WTC11 (cell line): ENCODE measurements at regions not wholly inside any gene's neighbourhood (a gene's known extent, or its start where the extent isn't known, plus 50 kb on each side); places are given as distances from the start of the nearest gene placed in this dataset.
"Not testable (repeated sequence)": the region's sequence is repeated elsewhere in the genome, so short reads cannot be mapped to it uniquely, and the experiment has no call there.

Source experiments
- ARID4B ChIP-seq: sonication (generic); formaldehyde crosslinking; IDR thresholded peaks from 2 replicates; pipeline ENCODE4 v1.8.0; 2023; ENCODE audit warnings: missing genetic modification reagents, mild to moderate bottlenecking, borderline replicate concordance
- CTCF ChIP-seq: fragments of 200-600 bp; IDR thresholded peaks from 2 replicates; pipeline ENCODE4 v1.8.0; 2022; ENCODE audit warnings: antibody characterized with exemption
- E2F1 ChIP-seq: sonication (generic); formaldehyde crosslinking; IDR thresholded peaks from 2 replicates; pipeline ENCODE4 v1.8.0; 2022; ENCODE audit warnings: mild to moderate bottlenecking, missing genetic modification reagents
- KAT7 ChIP-seq: sonication (generic); formaldehyde crosslinking; IDR thresholded peaks from 2 replicates; pipeline ENCODE4 v1.8.1; 2023; ENCODE audit warnings: missing genetic modification reagents, mild to moderate bottlenecking, borderline replicate concordance
- MAX ChIP-seq: sonication (generic); formaldehyde crosslinking; IDR thresholded peaks from 2 replicates; pipeline ENCODE4 v1.8.0; 2022; ENCODE audit warnings: mild to moderate bottlenecking, missing genetic modification reagents
- NFATC4 ChIP-seq: fragments of 250-450 bp; sonication (Bioruptor Pico); IDR thresholded peaks from 2 replicates; pipeline ENCODE4 v1.9.0; 2021; ENCODE audit warnings: mild to moderate bottlenecking
- SP1 ChIP-seq: sonication (generic); formaldehyde crosslinking; conservative IDR thresholded peaks from 2 replicates; pipeline ENCODE4 v1.8.1; 2022; ENCODE audit warnings: missing genetic modification reagents
- USF2 ChIP-seq: sonication (generic); formaldehyde crosslinking; IDR thresholded peaks from 2 replicates; pipeline ENCODE4 v1.8.1; 2023; ENCODE audit warnings: mild to moderate bottlenecking, missing genetic modification reagents, moderate library complexity
- ZNF219 ChIP-seq: sonication (generic); formaldehyde crosslinking; IDR thresholded peaks from 2 replicates; pipeline ENCODE4 v1.8.0; 2023; ENCODE audit warnings: missing genetic modification reagents, mild to moderate bottlenecking, borderline replicate concordance
- ZNF317 ChIP-seq: sonication (generic); formaldehyde crosslinking; IDR thresholded peaks from 2 replicates; pipeline ENCODE4 v1.8.1; 2023; ENCODE audit warnings: low read depth, mild to moderate bottlenecking, moderate library complexity, missing genetic modification reagents, borderline replicate concordance
- ZSCAN18 ChIP-seq: fragments of 250-450 bp; sonication (Bioruptor Pico); IDR thresholded peaks from 2 replicates; pipeline ENCODE4 v2.1.2; 2022; ENCODE audit warnings: mild to moderate bottlenecking, moderate library complexity

GRCh38 chr1:223915476-223915875 lies 69.7 kb upstream of the TP53BP2 start:
- TF ChIP-seq USF2 (CRISPR knock-in tag); CTCF; ZNF219 (CRISPR knock-in tag); E2F1 (CRISPR knock-in tag); SP1 (CRISPR knock-in tag); NFATC4 (CRISPR knock-in tag); ARID4B (CRISPR knock-in tag); MAX (CRISPR knock-in tag); ZNF317 (CRISPR knock-in tag); KAT7 (CRISPR knock-in tag); ZSCAN18 (CRISPR knock-in tag): not testable (repeated sequence)
